Ishikawa (cell line): ENCODE measurements at regions not wholly inside any gene's neighbourhood (a gene's known extent, or its start where the extent isn't known, plus 50 kb on each side); places are given as distances from the start of the nearest gene placed in this dataset.

ENCODE experiments used
- CEBPB ChIP-seq: IDR thresholded peaks from 2 replicates; pipeline ENCODE4 v1.6.1; 2012
- CREB1 ChIP-seq: IDR thresholded peaks from 2 replicates; pipeline ENCODE4 v1.6.1; 2012; ENCODE audit warnings: low read depth
- EGR1 ChIP-seq: IDR thresholded peaks from 2 replicates; pipeline ENCODE4 v1.6.1; 2012
- EP300 ChIP-seq: IDR thresholded peaks from 2 replicates; pipeline ENCODE4 v1.6.1; 2012; ENCODE audit warnings: borderline replicate concordance
- FOXM1 ChIP-seq: IDR thresholded peaks from 2 replicates; pipeline ENCODE4 v1.6.1; 2012; ENCODE audit warnings: low read depth, borderline replicate concordance
- MAX ChIP-seq: IDR thresholded peaks from 2 replicates; pipeline ENCODE4 v1.6.1; 2012
- NFIC ChIP-seq: IDR thresholded peaks from 2 replicates; pipeline ENCODE4 v1.6.1; 2012
- RAD21 ChIP-seq: IDR thresholded peaks from 2 replicates; pipeline ENCODE4 v1.6.1; 2012; ENCODE audit warnings: low read depth
- REST ChIP-seq: IDR thresholded peaks from 2 replicates; pipeline ENCODE4 v1.6.1; 2012; ENCODE audit warnings: low read depth, mild to moderate bottlenecking
- TAF1 ChIP-seq: IDR thresholded peaks from 2 replicates; pipeline ENCODE4 v1.6.1; 2012; ENCODE audit warnings: low read depth, mild to moderate bottlenecking
- TCF12 ChIP-seq: IDR thresholded peaks from 2 replicates; pipeline ENCODE4 v1.6.1; 2012; ENCODE audit warnings: low read depth
- TEAD4 ChIP-seq: IDR thresholded peaks from 2 replicates; pipeline ENCODE4 v1.6.1; 2012
- USF1 ChIP-seq: IDR thresholded peaks from 2 replicates; pipeline ENCODE4 v1.6.1; 2012
- YY1 ChIP-seq: IDR thresholded peaks from 2 replicates; pipeline ENCODE4 v1.6.1; 2012; ENCODE audit warnings: low read depth
- ZBTB7A ChIP-seq: IDR thresholded peaks from 2 replicates; pipeline ENCODE4 v1.6.1; 2012; ENCODE audit warnings: low read depth

GRCh38 chr3:68049776-68050175, 395.4 kb upstream of the SUCLG2 start:
- TF ChIP-seq NFIC (no peak), EP300 (no peak), REST (no peak), MAX (no peak), RAD21 (no peak), YY1 (no peak), CREB1 (no peak), FOXM1 (no peak), TEAD4 (no peak), CEBPB (no peak), USF1 (no peak), ZBTB7A (no peak), EGR1 (no peak), TAF1 (no peak), TCF12 (no peak)

- TF ChIP-seq TAF1 (no peak), CEBPB (no peak), USF1 (no peak), CREB1 (no peak), RAD21 (no peak), FOXM1 (no peak), YY1 (no peak), EGR1 (no peak), NFIC (no peak), ZBTB7A (no peak), EP300 (no peak), REST (no peak), TCF12 (no peak), TEAD4 (no peak), MAX (no peak)
Measured at GRCh38 chr3:68045976-68046375, 391.6 kb upstream of the SUCLG2 start.

DNA sequence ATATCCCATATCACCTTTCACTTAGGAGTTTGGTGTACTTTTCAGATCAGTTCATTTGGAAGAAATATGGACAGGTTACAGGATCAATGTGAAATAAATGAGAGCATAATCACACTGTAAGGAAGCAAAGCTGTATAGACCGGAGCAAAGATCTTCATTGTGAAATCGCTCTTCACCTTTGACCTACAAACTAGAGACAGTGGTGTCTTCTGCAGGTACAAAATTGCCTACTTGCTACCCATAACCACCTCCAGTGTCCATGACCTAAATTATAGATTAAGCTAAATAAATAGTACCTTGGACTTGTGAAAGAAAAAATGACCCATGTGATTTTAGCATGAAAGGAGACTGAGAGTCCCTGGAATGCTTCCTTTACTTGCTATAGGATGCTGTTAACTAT, 379.5 kb upstream of the SUCLG2 start:
- TF ChIP-seq USF1: no peak
- TF ChIP-seq EGR1: no peak
- TF ChIP-seq TEAD4: no peak
- no peak for TF ChIP-seq NFIC
- no peak for TF ChIP-seq ZBTB7A
- no peak for TF ChIP-seq EP300
- no peak for TF ChIP-seq MAX
- no peak for TF ChIP-seq TCF12
- no peak for TF ChIP-seq FOXM1
- no peak for TF ChIP-seq TAF1
- no peak for TF ChIP-seq CEBPB
- no peak for TF ChIP-seq YY1
- TF ChIP-seq CREB1: no peak
- TF ChIP-seq REST: no peak
- TF ChIP-seq RAD21: no peak

GRCh38 chr3:68032209-68032608, 377.8 kb upstream of the SUCLG2 start:
- TF ChIP-seq MAX (no peak), CEBPB (no peak), ZBTB7A (no peak), NFIC (no peak), TEAD4 (no peak), EGR1 (no peak), YY1 (no peak), FOXM1 (no peak), CREB1 (no peak), REST (no peak), EP300 (no peak), TCF12 (no peak), TAF1 (no peak), USF1 (no peak), RAD21 (no peak)
